ENCODE measurements at regions not wholly inside any gene's neighbourhood (a gene's known extent, or its start where the extent isn't known, plus 50 kb on each side); places are given as distances from the start of the nearest gene placed in this dataset.

DNA sequence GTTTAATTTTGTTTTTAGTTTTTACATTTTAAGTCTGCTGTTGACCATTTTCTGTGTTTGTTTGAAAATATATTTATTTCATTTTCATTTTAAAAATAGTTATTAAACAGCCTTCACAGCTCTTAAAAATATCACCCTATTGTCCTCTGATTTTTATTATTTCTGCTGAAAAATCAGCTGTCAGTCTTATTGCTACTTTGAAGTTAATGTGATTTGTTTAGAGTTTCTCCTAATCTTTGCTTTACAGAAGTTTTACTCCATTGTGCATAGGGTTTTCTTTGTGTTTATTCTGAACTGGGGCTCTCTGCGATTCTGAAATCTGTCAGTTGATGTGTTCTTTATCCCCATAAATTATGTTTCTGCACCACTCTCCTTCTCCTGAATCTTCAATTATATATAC, 486.3 kb downstream of the SOX5 start:
- DNase-seq (ENCODE audit: low read depth in 2 of 2), result no peak

DNA sequence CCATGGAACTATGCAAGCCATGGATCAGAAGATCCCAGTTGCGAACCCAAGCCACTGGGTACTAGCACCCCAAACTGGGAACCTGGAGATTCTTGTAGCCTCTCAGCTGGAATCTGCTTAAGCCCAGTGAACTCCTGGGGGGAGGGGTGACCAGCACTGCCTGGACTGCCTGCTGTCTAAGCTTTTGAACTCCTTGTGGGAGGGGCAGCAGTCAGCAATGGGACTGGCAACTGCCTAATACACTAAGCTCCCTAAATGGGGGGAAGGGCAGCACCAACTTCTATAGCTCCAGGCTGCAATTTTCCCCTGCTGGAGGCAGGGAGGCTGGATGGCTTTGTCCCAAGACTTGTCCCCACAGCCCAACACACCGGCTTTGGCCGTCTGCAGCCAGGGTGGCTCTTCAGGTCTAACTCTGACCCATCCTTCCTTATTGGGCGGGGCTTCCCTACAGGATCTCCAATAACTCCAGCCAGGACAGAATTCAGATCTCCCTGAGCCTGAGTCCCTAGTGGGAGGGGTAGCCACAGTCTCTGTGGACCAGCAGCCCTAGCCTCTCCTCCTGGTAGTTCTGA, 485.1 kb downstream of the SOX5 start:
- no peak for DNase-seq (ENCODE audit: low read depth in 2 of 2)

DNA sequence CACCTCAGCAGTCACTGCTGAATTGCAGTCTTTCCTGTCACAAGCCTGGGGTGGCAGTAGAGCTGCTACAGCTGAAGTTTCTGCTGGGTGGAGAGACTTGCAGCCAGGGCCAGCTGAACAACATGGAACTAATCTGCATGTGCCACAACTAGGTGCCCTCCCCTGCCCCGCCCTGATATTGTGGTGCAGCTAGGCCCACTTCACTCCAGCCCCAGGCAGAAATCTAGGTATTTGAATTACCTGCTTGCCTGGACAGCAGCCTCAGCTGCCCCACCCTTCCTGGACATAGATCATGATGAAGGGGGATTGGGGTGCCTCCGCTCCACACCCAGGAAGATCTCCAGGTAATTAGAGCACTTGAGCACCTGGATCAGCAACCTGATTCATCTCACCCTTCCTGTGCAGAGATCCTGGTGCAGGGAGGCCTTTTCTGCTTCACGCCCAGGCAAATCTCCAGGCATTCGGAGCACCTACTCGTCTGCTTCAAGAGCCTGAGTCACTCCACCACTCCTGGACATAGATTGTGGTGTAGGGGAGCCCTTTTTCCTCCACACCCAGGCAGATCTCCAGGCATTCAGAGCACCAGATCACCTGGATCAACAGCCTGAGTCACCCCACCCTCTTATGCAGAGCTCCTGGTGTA, 477.0 kb downstream of the SOX5 start:
- no peak for DNase-seq (ENCODE audit: low read depth in 2 of 2)

DNA sequence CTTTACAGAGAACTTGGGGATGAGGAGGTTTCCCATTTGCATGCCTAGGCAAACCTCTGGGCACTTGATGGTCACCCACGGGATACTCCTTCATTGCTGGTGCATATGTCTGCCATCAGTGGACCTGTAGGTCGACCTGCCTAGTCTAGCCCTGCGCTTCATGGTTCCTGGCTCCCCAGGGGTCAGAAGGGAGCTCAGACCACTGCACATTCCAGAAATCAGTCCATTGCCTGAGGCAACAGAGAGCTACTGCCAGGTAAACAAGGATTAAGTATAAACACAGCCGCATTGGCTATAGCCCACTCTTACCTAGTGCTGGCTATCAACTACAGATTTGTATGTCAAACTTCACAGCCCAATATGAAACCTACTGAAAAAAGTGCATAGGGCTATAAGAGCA, 476.4 kb downstream of the SOX5 start:
- DNase-seq (ENCODE audit: low read depth in 2 of 2), result no peak

DNA sequence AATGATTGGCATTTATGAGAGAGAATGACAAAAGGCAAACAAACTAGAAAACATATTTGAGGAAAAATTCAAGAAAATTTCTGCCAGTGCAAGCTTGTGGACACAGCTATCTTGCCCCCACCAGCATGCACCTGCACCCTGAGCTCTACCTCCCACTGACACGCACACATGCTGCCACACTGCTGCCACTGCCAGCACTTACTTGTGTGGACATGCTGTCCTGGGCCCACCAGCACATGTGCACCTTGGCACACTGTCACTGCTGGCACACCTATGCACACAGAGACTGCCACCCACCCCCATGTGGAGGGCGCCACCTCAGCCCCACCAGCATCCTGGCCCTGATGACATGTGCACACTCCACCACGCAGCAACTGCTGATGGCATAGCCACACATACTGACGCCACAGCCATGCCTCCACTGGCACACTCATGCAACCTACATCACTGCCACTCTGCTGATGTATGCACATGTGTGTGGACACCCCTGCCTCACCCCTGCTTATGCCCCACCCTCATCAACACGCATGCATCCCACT, 475.0 kb downstream of the SOX5 start:
- DNase-seq (ENCODE audit: low read depth in 2 of 2), result no peak

Measured in fibroblast of skin of left quadriceps (primary cell).